Thymus (tissue), 11 donors: ENCODE measurements at regions not wholly inside any gene's neighbourhood (a gene's known extent, or its start where the extent isn't known, plus 50 kb on each side); places are given as distances from the start of the nearest gene placed in this dataset.

Source experiments
- DNase-seq, 9 donors: peaks; one replicate each; pipeline ENCODE4 v3.0.0-alpha.2; 2013; ENCODE audit warnings: low spot score in 9 of 9, low read depth in 6 of 9, missing footprints in 1 of 9
- H3K27ac ChIP-seq, 2 donors: one replicate each; pipeline ENCODE4 v1.5.1; 2013; ENCODE audit warnings: control low read depth in 1 of 2, low read depth in 1 of 2, low read length in 1 of 2, mild to moderate bottlenecking in 1 of 2, moderate library complexity in 1 of 2
- H3K27me3 ChIP-seq, 2 donors: one replicate each; pipeline ENCODE4 v1.5.1; 2013; ENCODE audit warnings: low read length in 1 of 2; ENCODE audit not compliant: control insufficient read depth in 2 of 2, insufficient read depth in 1 of 2
- H3K36me3 ChIP-seq, 2 donors: one replicate each; pipeline ENCODE4 v1.5.1; 2013; ENCODE audit warnings: low read length in 1 of 2, mild to moderate bottlenecking in 1 of 2, moderate library complexity in 1 of 2; ENCODE audit not compliant: control insufficient read depth in 2 of 2, insufficient read depth in 2 of 2
- H3K4me1 ChIP-seq, 2 donors: one replicate each; pipeline ENCODE4 v1.5.1; 2013; ENCODE audit warnings: low read length in 2 of 2; ENCODE audit not compliant: control insufficient read depth in 2 of 2, insufficient read depth in 2 of 2
- H3K4me3 ChIP-seq, 2 donors: one replicate each; pipeline ENCODE4 v1.5.1; 2013; ENCODE audit warnings: low read length in 2 of 2, control low read depth in 1 of 2, mild to moderate bottlenecking in 1 of 2
- H3K9me3 ChIP-seq, 2 donors: one replicate each; pipeline ENCODE4 v1.5.1; 2013; ENCODE audit warnings: low read length in 1 of 2, mild to moderate bottlenecking in 1 of 2; ENCODE audit not compliant: control insufficient read depth in 2 of 2, insufficient read depth in 1 of 2
- WGBS: extraction: QIAGEN DNeasy Blood & Tissue Kit; methylation state at CpG from one replicate; pipeline ENCODE4 v1.1.7; 2013; 5-methylcytosine and 5-hydroxymethylcytosine counted together
- donor health status: healthy.

GRCh38 chr1:96945509-96946084 is 224.0 kb downstream of the PTBP2 start:
- no peaks in the 10 kb centered on the region for H3K4me1 ChIP-seq
- 94% methylated on average over 6 of the region's 6 CpGs for WGBS
- DNase-seq, result no peak
- no peak overlapping the region for H3K27ac ChIP-seq
- no peaks in the 10 kb centered on the region for H3K36me3 ChIP-seq
- no peak overlapping the region for H3K4me3 ChIP-seq
- H3K9me3 ChIP-seq, result no peaks in the 10 kb centered on the region
- H3K27me3 ChIP-seq, result no peaks in the 10 kb centered on the region

- H3K27ac ChIP-seq, result no peak overlapping the region
- no peak overlapping the region for H3K4me3 ChIP-seq
- H3K4me1 ChIP-seq, result no peaks in the 10 kb centered on the region
- no peaks in the 10 kb centered on the region for H3K9me3 ChIP-seq
- H3K27me3 ChIP-seq, result no peaks in the 10 kb centered on the region
- 94% methylated on average over 3 of the region's 3 CpGs for whole genome bisulfite sequencing
- DNase-seq, result no peak
- no peaks in the 10 kb centered on the region for H3K36me3 ChIP-seq
These were observed 233.9 kb downstream of the PTBP2 start for GRCh38 chr1:96955307-96956012.

GRCh38 chr1:96962216-96962615 is 240.6 kb downstream of the PTBP2 start:
- Histone ChIP-seq H3K36me3 (no peaks in the 10 kb centered on the region), H3K4me1 (no peaks in the 10 kb centered on the region), H3K9me3 (no peaks in the 10 kb centered on the region), H3K4me3 (no peak overlapping the region), H3K27me3 (no peaks in the 10 kb centered on the region), H3K27ac (no peak overlapping the region)
- DNase-seq, result no peak
- WGBS, result 91% methylated on average over 2 of the region's 2 CpGs

- Histone ChIP-seq H3K27ac (no peak overlapping the region), H3K9me3 (no peaks in the 10 kb centered on the region), H3K36me3 (no peaks in the 10 kb centered on the region), H3K27me3 (no peaks in the 10 kb centered on the region), H3K4me3 (no peak overlapping the region), H3K4me1 (no peaks in the 10 kb centered on the region)
- DNase-seq, result no peak
- WGBS, result 84% methylated on average over 4 of the region's 4 CpGs
These were observed 241.2 kb downstream of the PTBP2 start for GRCh38 chr1:96962751-96963211.

- Histone ChIP-seq H3K4me3 (no peak overlapping the region), H3K36me3 (no peaks in the 10 kb centered on the region), H3K4me1 (no peaks in the 10 kb centered on the region), H3K27me3 (no peaks in the 10 kb centered on the region), H3K27ac (no peak overlapping the region), H3K9me3 (no peaks in the 10 kb centered on the region)
- 96% methylated on average over 1 of the region's 1 CpG for WGBS
- DNase-seq, result no peak
These were observed 243.2 kb downstream of the PTBP2 start for GRCh38 chr1:96964761-96965160.

- 60% methylated on average over 15 of the region's 15 CpGs for WGBS
- peak; percentile 16 to 73 (median 42) for DNase-seq
- no peak overlapping the region for H3K4me3 ChIP-seq
- no peak overlapping the region for H3K27ac ChIP-seq
- no peaks in the 10 kb centered on the region for H3K36me3 ChIP-seq
- no peaks in the 10 kb centered on the region for H3K27me3 ChIP-seq
- H3K4me1 ChIP-seq, result no peaks in the 10 kb centered on the region
- no peaks in the 10 kb centered on the region for H3K9me3 ChIP-seq
These were observed 245.1 kb downstream of the PTBP2 start for GRCh38 chr1:96966536-96967138.

- 88% methylated on average over 8 of the region's 8 CpGs for WGBS
- H3K4me3 ChIP-seq, result no peak overlapping the region
- no peak overlapping the region for H3K27ac ChIP-seq
- no peaks in the 10 kb centered on the region for H3K27me3 ChIP-seq
- no peaks in the 10 kb centered on the region for H3K4me1 ChIP-seq
- H3K9me3 ChIP-seq, result no peaks in the 10 kb centered on the region
- H3K36me3 ChIP-seq, result no peaks in the 10 kb centered on the region
- no peak for DNase-seq
These were observed 245.7 kb downstream of the PTBP2 start for GRCh38 chr1:96967311-96967710.

- Histone ChIP-seq H3K9me3 (no peaks in the 10 kb centered on the region), H3K4me3 (no peak overlapping the region), H3K27ac (no peak overlapping the region), H3K36me3 (no peaks in the 10 kb centered on the region), H3K27me3 (no peaks in the 10 kb centered on the region), H3K4me1 (no peaks in the 10 kb centered on the region)
- no peak for DNase-seq
- 82% methylated on average over 7 of the region's 7 CpGs for WGBS
These were observed 247.0 kb downstream of the PTBP2 start for GRCh38 chr1:96968541-96968940.

- 97% methylated on average over 4 of the region's 4 CpGs for WGBS
- H3K27ac ChIP-seq, result no peak overlapping the region
- no peak for DNase-seq
- H3K36me3 ChIP-seq, result no peaks in the 10 kb centered on the region
- H3K9me3 ChIP-seq, result no peaks in the 10 kb centered on the region
- H3K27me3 ChIP-seq, result no peaks in the 10 kb centered on the region
- no peaks in the 10 kb centered on the region for H3K4me1 ChIP-seq
- no peak overlapping the region for H3K4me3 ChIP-seq
These were observed 247.4 kb downstream of the PTBP2 start for GRCh38 chr1:96968983-96969382.
